ENCODE measurements at regions not wholly inside any gene's neighbourhood (a gene's known extent, or its start where the extent isn't known, plus 50 kb on each side); places are given as distances from the start of the nearest gene placed in this dataset.
A peak's percentile ranks its signal among the peaks of the same experiment; 100 is the strongest.

- TF ChIP-seq CTCF (IDR thresholded peaks at IDR 0.05) = no peak
- no peaks in the 10 kb centered on the region for H3K4me1 Mint-ChIP-seq
- 56% methylated on average over 1 of the region's 2 CpGs for WGBS (ENCODE audit: insufficient coverage)
Measured at GRCh38 chr5:147095740-147096139, 139.1 kb upstream of the STK32A start.

DNA sequence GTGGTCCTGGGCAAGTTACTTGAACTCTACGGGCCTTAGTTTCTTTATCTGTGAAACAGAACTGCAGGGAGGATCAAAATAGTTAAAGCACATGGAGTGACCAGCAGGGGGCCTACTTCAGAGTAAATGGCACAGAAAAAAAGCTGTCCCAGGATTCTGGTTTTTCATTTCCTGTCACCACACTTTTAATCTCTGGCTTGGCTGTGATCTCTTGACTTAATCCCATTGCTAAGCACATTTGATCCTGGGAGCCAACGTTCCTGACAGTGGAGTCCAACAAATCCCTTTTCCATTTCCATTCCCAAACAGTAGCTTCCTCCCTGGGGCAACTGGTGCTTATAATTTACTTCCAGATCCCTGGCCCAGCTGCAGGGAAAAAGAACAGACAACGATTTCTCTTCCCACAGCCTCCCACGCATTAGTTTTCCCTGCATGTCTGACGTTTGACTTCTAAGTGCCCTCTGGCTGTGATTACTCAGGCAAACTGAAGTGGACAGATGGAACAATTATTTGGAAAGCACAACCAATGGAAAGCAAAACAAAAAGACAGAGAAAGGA is 136.5 kb upstream of the STK32A start:
- DNase-seq = no peak
- Histone ChIP-seq H3K27ac (ENCODE audit: low read depth in 1 of 2, low read length in 2 of 2) (no peak overlapping the region), H3K27me3 (ENCODE audit: control insufficient read depth in 2 of 2, insufficient read depth in 2 of 2, low read length in 2 of 2) (no peaks in the 10 kb centered on the region), H2AFZ (ENCODE audit: insufficient read depth, low read depth, low read length, poor library complexity, severe bottlenecking) (no peak overlapping the region), H3K4me2 (replicated peaks; ENCODE audit: extremely low read depth, low read length, poor library complexity, severe bottlenecking) (no peak overlapping the region), H3K4me1 (ENCODE audit: control insufficient read depth in 1 of 2, insufficient read depth in 2 of 2, low read length in 2 of 2) (no peaks in the 10 kb centered on the region), H3K9me3 (replicated peaks in 1 of 2; ENCODE audit: control insufficient read depth in 1 of 2, insufficient read depth in 1 of 2, low read length in 2 of 2) (no peaks in the 10 kb centered on the region), H3K36me3 (replicated peaks in 1 of 2; ENCODE audit: control insufficient read depth in 1 of 2, insufficient read depth in 2 of 2, low read length in 2 of 2) (no peaks in the 10 kb centered on the region), H3K9ac (ENCODE audit: insufficient read depth, low read length, poor library complexity, severe bottlenecking) (no peak overlapping the region), H3K79me2 (ENCODE audit: insufficient read depth, low read length) (no peaks in the 10 kb centered on the region), H3K4me3 (replicated peaks in 1 of 3; ENCODE audit: low read depth in 2 of 3, low read length in 3 of 3) (no peak overlapping the region), H4K20me1 (ENCODE audit: insufficient read depth, low read length) (no peaks in the 10 kb centered on the region)
- WGBS (ENCODE audit: insufficient coverage) = 51% methylated on average over 2 of the region's 5 CpGs
- peak; percentile 36 for TF ChIP-seq CTCF (IDR thresholded peaks at IDR 0.05)
- intact Hi-C loops (cut with micrococcal nuclease) = no loop called here
- H3K4me3 Mint-ChIP-seq = no peak overlapping the region
- H3K36me3 Mint-ChIP-seq = no peaks in the 10 kb centered on the region
- no peaks in the 10 kb centered on the region for H3K9me3 Mint-ChIP-seq
- peaks cover 2 to 4% (median 3%) of the 10 kb centered on the region in 3 donors for H3K27me3 Mint-ChIP-seq (ENCODE audit: low read depth in 3 of 3)
- H3K4me1 Mint-ChIP-seq = no peaks in the 10 kb centered on the region
- H3K27ac Mint-ChIP-seq = no peak overlapping the region

More at GRCh38 chr5:147095740-147096139, 139.1 kb upstream of the STK32A start:
- no peaks in the 10 kb centered on the region for H3K36me3 Mint-ChIP-seq
- Histone ChIP-seq H4K20me1 (ENCODE audit: insufficient read depth, low read length) (no peaks in the 10 kb centered on the region), H2AFZ (ENCODE audit: insufficient read depth, low read depth, low read length, poor library complexity, severe bottlenecking) (no peak overlapping the region), H3K27me3 (ENCODE audit: control insufficient read depth in 2 of 2, insufficient read depth in 2 of 2, low read length in 2 of 2) (no peaks in the 10 kb centered on the region), H3K27ac (ENCODE audit: low read depth in 1 of 2, low read length in 2 of 2) (no peak overlapping the region), H3K79me2 (ENCODE audit: insufficient read depth, low read length) (no peaks in the 10 kb centered on the region), H3K4me2 (replicated peaks; ENCODE audit: extremely low read depth, low read length, poor library complexity, severe bottlenecking) (no peak overlapping the region), H3K4me3 (replicated peaks in 1 of 3; ENCODE audit: low read depth in 2 of 3, low read length in 3 of 3) (no peak overlapping the region), H3K9me3 (replicated peaks in 1 of 2; ENCODE audit: control insufficient read depth in 1 of 2, insufficient read depth in 1 of 2, low read length in 2 of 2) (no peaks in the 10 kb centered on the region), H3K36me3 (replicated peaks in 1 of 2; ENCODE audit: control insufficient read depth in 1 of 2, insufficient read depth in 2 of 2, low read length in 2 of 2) (no peaks in the 10 kb centered on the region), H3K9ac (ENCODE audit: insufficient read depth, low read length, poor library complexity, severe bottlenecking) (no peak overlapping the region), H3K4me1 (ENCODE audit: control insufficient read depth in 1 of 2, insufficient read depth in 2 of 2, low read length in 2 of 2) (no peaks in the 10 kb centered on the region)
- H3K27me3 Mint-ChIP-seq (ENCODE audit: low read depth in 3 of 3) = peaks cover 2 to 4% (median 2%) of the 10 kb centered on the region in 3 donors
- H3K4me3 Mint-ChIP-seq = no peak overlapping the region
- H3K27ac Mint-ChIP-seq = no peak overlapping the region
- intact Hi-C loops (cut with micrococcal nuclease) = no loop called here
- no peaks in the 10 kb centered on the region for H3K9me3 Mint-ChIP-seq
- no peak for DNase-seq

Data from CD14-positive monocyte (primary cell).